ENCODE measurements at regions not wholly inside any gene's neighbourhood (a gene's known extent, or its start where the extent isn't known, plus 50 kb on each side); places are given as distances from the start of the nearest gene placed in this dataset.

GRCh38 chr22:42320443-42321416 lies 50.3 kb upstream of the TCF20 start:
- H3K27ac ChIP-seq (ENCODE audit: low read length, poor library complexity, severe bottlenecking) = no peak overlapping the region
- H3K27me3 ChIP-seq (ENCODE audit: control insufficient read depth in 1 of 2, insufficient read depth in 1 of 2, low read length in 2 of 2) = peaks cover 0 to 40% of the 10 kb centered on the region in 2 experiments
- H3K4me3 ChIP-seq (ENCODE audit: insufficient read depth in 1 of 2, low read depth in 1 of 2, low read length in 2 of 2) = no peak overlapping the region
- no peak overlapping the region for H2AK5ac ChIP-seq (ENCODE audit: low read length, severe bottlenecking)
- H4K8ac ChIP-seq (ENCODE audit: low read length) = no peak overlapping the region
- H3K9me3 ChIP-seq (ENCODE audit: control insufficient read depth, low read length) = no peaks in the 10 kb centered on the region
- no peak overlapping the region for H3K4me2 ChIP-seq (ENCODE audit: low read length, poor library complexity, severe bottlenecking)
- peaks cover 2% of the 10 kb centered on the region for H3K79me1 ChIP-seq (replicated peaks; ENCODE audit: low read length, poor library complexity, severe bottlenecking)
- no peak overlapping the region for H3K14ac ChIP-seq (ENCODE audit: low read length in 2 of 2)
- no peak overlapping the region for H2BK5ac ChIP-seq (ENCODE audit: low read depth, low read length, poor library complexity, severe bottlenecking)
- DNase-seq = no peak
- peak overlapping the region; percentile 49 for H2BK15ac ChIP-seq (ENCODE audit: low read depth, poor library complexity, severe bottlenecking)
- no peak overlapping the region for H2BK120ac ChIP-seq (ENCODE audit: low read depth, low read length)
- H4K91ac ChIP-seq (ENCODE audit: low read length) = peak overlapping the region; percentile 18
- H3K4ac ChIP-seq (ENCODE audit: low read depth in 1 of 2, low read length in 2 of 2) = no peak overlapping the region
- WGBS = 83% methylated on average over 19 of the region's 20 CpGs
- no peaks in the 10 kb centered on the region for H3K36me3 ChIP-seq (ENCODE audit: control insufficient read depth in 1 of 2, insufficient read depth in 2 of 2, low read depth in 1 of 2, low read length in 2 of 2)
- H3K23ac ChIP-seq (ENCODE audit: low read length in 2 of 2) = no peak overlapping the region
- peaks cover 5% of the 10 kb centered on the region for H3K4me1 ChIP-seq (ENCODE audit: control insufficient read depth, insufficient read depth, low read depth, low read length)
- no peak overlapping the region for H2AFZ ChIP-seq (ENCODE audit: low read depth, low read length)
- H3K18ac ChIP-seq (ENCODE audit: low read depth in 1 of 2, low read length in 2 of 2) = no peak overlapping the region
- no peak overlapping the region for H2BK12ac ChIP-seq (ENCODE audit: low read length in 2 of 2)
- no peak overlapping the region for H3K9ac ChIP-seq (ENCODE audit: low read length)

Data from mesenchymal stem cell (in vitro differentiated cells and primary cell).